SK-N-SH treated with all-trans-retinoic acid at 6 μM for 48 hours (cell line): ENCODE measurements at regions not wholly inside any gene's neighbourhood (a gene's known extent, or its start where the extent isn't known, plus 50 kb on each side); places are given as distances from the start of the nearest gene placed in this dataset.

Experiments used
- ATAC-seq: fragments of 200-7000 bp; cut with Tn5 transposase; 3 replicates; pipeline ENCODE4 v1.9.1; 2020; ENCODE audit warnings: mild to moderate bottlenecking, moderate library complexity
- ARNTL ChIP-seq: fragments of 450-650 bp; formaldehyde crosslinking; IDR thresholded peaks from 2 replicates; pipeline ENCODE4 v1.5.0; 2020; ENCODE audit warnings: low read depth, mild to moderate bottlenecking, moderate library complexity, borderline replicate concordance
- BACH2 ChIP-seq: fragments of 250-450 bp; sonication (Bioruptor Pico); IDR thresholded peaks from 2 replicates; pipeline ENCODE4 v1.9.0; 2021; ENCODE audit warnings: mild to moderate bottlenecking, borderline replicate concordance
- CSDC2 ChIP-seq: fragments of 250-450 bp; sonication (Bioruptor Pico); IDR thresholded peaks from 2 replicates; pipeline ENCODE4 v1.5.0; 2020; ENCODE audit warnings: mild to moderate bottlenecking, moderate library complexity
- CSRNP3 ChIP-seq: fragments of 250-450 bp; sonication (Bioruptor Pico); IDR thresholded peaks from 2 replicates; pipeline ENCODE4 v1.5.1; 2021; ENCODE audit warnings: mild to moderate bottlenecking, moderate library complexity
- ESRRG ChIP-seq: fragments of 250-450 bp; sonication (Bioruptor Pico); IDR thresholded peaks from 2 replicates; pipeline ENCODE4 v1.6.1; 2021; ENCODE audit warnings: mild to moderate bottlenecking
- GLIS3 ChIP-seq: fragments of 250-450 bp; sonication (Bioruptor Pico); IDR thresholded peaks from 2 replicates; pipeline ENCODE4 v1.5.0; 2020; ENCODE audit warnings: mild to moderate bottlenecking, moderate library complexity
- ISL1 ChIP-seq: fragments of 250-450 bp; sonication (Bioruptor Pico); IDR thresholded peaks from 2 replicates; pipeline ENCODE4 v2.1.2; 2022; ENCODE audit warnings: mild to moderate bottlenecking, moderate library complexity
- OSR1 ChIP-seq: fragments of 250-450 bp; sonication (Bioruptor Pico); IDR thresholded peaks from 2 replicates; pipeline ENCODE4 v1.8.0; 2022; ENCODE audit warnings: moderate library complexity, mild to moderate bottlenecking, inconsistent platforms
- PATZ1 ChIP-seq: fragments of 250-450 bp; sonication (Bioruptor Pico); IDR thresholded peaks from 2 replicates; pipeline ENCODE4 v1.8.0; 2020; ENCODE audit warnings: mild to moderate bottlenecking, moderate library complexity, borderline replicate concordance
- POU6F1 ChIP-seq: fragments of 250-450 bp; sonication (Bioruptor Pico); IDR thresholded peaks from 2 replicates; pipeline ENCODE4 v1.8.0; 2021; ENCODE audit warnings: low read depth, mild to moderate bottlenecking, moderate library complexity, borderline replicate concordance
- PPARA ChIP-seq: fragments of 250-450 bp; sonication (Bioruptor Pico); IDR thresholded peaks from 2 replicates; pipeline ENCODE4 v1.5.0; 2020; ENCODE audit warnings: mild to moderate bottlenecking, borderline replicate concordance
- RARB ChIP-seq: fragments of 250-450 bp; sonication (Bioruptor Pico); IDR thresholded peaks from 2 replicates; pipeline ENCODE4 v1.8.0; 2021; ENCODE audit warnings: mild to moderate bottlenecking, moderate library complexity
- SNAI2 ChIP-seq: fragments of 250-450 bp; sonication (Bioruptor Pico); IDR thresholded peaks from 2 replicates; pipeline ENCODE4 v1.5.0; 2020; ENCODE audit warnings: mild to moderate bottlenecking, moderate library complexity
- TCF4 ChIP-seq: fragments of 250-450 bp; sonication (Bioruptor Pico); IDR thresholded peaks from 2 replicates; pipeline ENCODE4 v1.8.0; 2021; ENCODE audit warnings: mild to moderate bottlenecking, moderate library complexity, borderline replicate concordance
- TOX ChIP-seq: fragments of 250-450 bp; sonication (Bioruptor Pico); IDR thresholded peaks from 2 replicates; pipeline ENCODE4 v1.8.0; 2021; ENCODE audit warnings: mild to moderate bottlenecking, moderate library complexity, borderline replicate concordance
- TSHZ2 ChIP-seq: fragments of 250-450 bp; sonication (Bioruptor Pico); IDR thresholded peaks from 2 replicates; pipeline ENCODE4 v1.5.0; 2020; ENCODE audit warnings: mild to moderate bottlenecking, moderate library complexity
- ZC3H10 ChIP-seq: fragments of 250-450 bp; sonication (Bioruptor Pico); IDR thresholded peaks from 2 replicates; pipeline ENCODE4 v1.5.1; 2021; ENCODE audit warnings: mild to moderate bottlenecking, moderate library complexity
- ZFP3 ChIP-seq: fragments of 250-450 bp; sonication (Bioruptor Pico); IDR thresholded peaks from 2 replicates; pipeline ENCODE4 v1.5.0; 2020; ENCODE audit warnings: mild to moderate bottlenecking, moderate library complexity
- ZFP30 ChIP-seq: fragments of 450-650 bp; formaldehyde crosslinking; IDR thresholded peaks from 2 replicates; pipeline ENCODE4 v1.5.0; 2022; ENCODE audit warnings: mild to moderate bottlenecking, moderate library complexity
- ZNF565 ChIP-seq: fragments of 450-650 bp; formaldehyde crosslinking; conservative IDR thresholded peaks from 2 replicates; pipeline ENCODE4 v1.5.0; 2020; ENCODE audit warnings: low read depth, mild to moderate bottlenecking, moderate library complexity
- ZNF8 ChIP-seq: fragments of 450-650 bp; formaldehyde crosslinking; IDR thresholded peaks from 2 replicates; pipeline ENCODE4 v1.5.0; 2020; ENCODE audit warnings: mild to moderate bottlenecking, moderate library complexity

GRCh38 chr14:51518280-51518679 lies 133.4 kb upstream of the FRMD6 start:
- no peak for ATAC-seq
- TF ChIP-seq ESRRG (no peak), ZNF565 (CRISPR knock-in tag) (no peak), RARB (CRISPR knock-in tag) (no peak), OSR1 (CRISPR knock-in tag) (no peak), CSRNP3 (CRISPR knock-in tag) (no peak), TOX (CRISPR knock-in tag) (no peak), CSDC2 (CRISPR knock-in tag) (no peak), ZNF8 (no peak), ZFP3 (no peak), ZC3H10 (CRISPR knock-in tag) (no peak), POU6F1 (no peak), PPARA (no peak), SNAI2 (CRISPR knock-in tag) (no peak), ISL1 (CRISPR knock-in tag) (no peak), ZFP30 (CRISPR knock-in tag) (no peak), TCF4 (no peak), ARNTL (CRISPR knock-in tag) (no peak), TSHZ2 (CRISPR knock-in tag) (no peak), PATZ1 (no peak), BACH2 (CRISPR knock-in tag) (no peak)

GRCh38 chr14:51518711-51519110 lies 133.0 kb upstream of the FRMD6 start:
- TF ChIP-seq POU6F1 (no peak), OSR1 (CRISPR knock-in tag) (no peak), SNAI2 (CRISPR knock-in tag) (no peak), CSRNP3 (CRISPR knock-in tag) (no peak), RARB (CRISPR knock-in tag) (no peak), ZNF8 (no peak), TSHZ2 (CRISPR knock-in tag) (no peak), PATZ1 (no peak), TCF4 (no peak), ARNTL (CRISPR knock-in tag) (no peak), CSDC2 (CRISPR knock-in tag) (no peak), GLIS3 (CRISPR knock-in tag) (no peak), TOX (CRISPR knock-in tag) (no peak), ZNF565 (CRISPR knock-in tag) (no peak), ESRRG (no peak)
- no peak for ATAC-seq
